NOMO-1 (cell line): ENCODE measurements at regions not wholly inside any gene's neighbourhood (a gene's known extent, or its start where the extent isn't known, plus 50 kb on each side); places are given as distances from the start of the nearest gene placed in this dataset.
"Not testable (repeated sequence)": the region's sequence is repeated elsewhere in the genome, so short reads cannot be mapped to it uniquely, and the experiment has no call there.

Experiments
- DNase-seq, 2 experiments: peaks; one replicate each; lab custom pipeline; 2025; ENCODE audit not compliant: unreplicated experiment in 2 of 2; lab: John Stamatoyannopoulos, UW

- DNase-seq: no peak
Measured at GRCh38 chr3:22660606-22661005, 542.5 kb upstream of the UBE2E2 start.

- no peak for DNase-seq
Measured at GRCh38 chr3:22661121-22661700, 541.9 kb upstream of the UBE2E2 start.

GRCh38 chr3:22665528-22665927 lies 537.6 kb upstream of the UBE2E2 start:
- no peak for DNase-seq

GRCh38 chr3:22666736-22667135 lies 536.4 kb upstream of the UBE2E2 start:
- DNase-seq: no peak

- no peak for DNase-seq
Measured at GRCh38 chr3:22671848-22672247, 531.3 kb upstream of the UBE2E2 start.

- DNase-seq: no peak
Measured at GRCh38 chr3:22684739-22685138, 518.4 kb upstream of the UBE2E2 start.

- DNase-seq: no peak
Measured at GRCh38 chr3:22685597-22685996, 517.5 kb upstream of the UBE2E2 start.

- DNase-seq: no peak
Measured at GRCh38 chr3:22691407-22691806, 511.7 kb upstream of the UBE2E2 start.

- no peak for DNase-seq
Measured at GRCh38 chr3:22691856-22692628, 511.1 kb upstream of the UBE2E2 start.

- DNase-seq: no peak
Measured at GRCh38 chr3:22700876-22701275, 502.3 kb upstream of the UBE2E2 start.

GRCh38 chr3:22704166-22704565 lies 499.0 kb upstream of the UBE2E2 start:
- peak in 1 of 2 experiments; percentile 30 for DNase-seq

- DNase-seq: no peak
Measured at GRCh38 chr3:22704571-22705354, 498.4 kb upstream of the UBE2E2 start.

GRCh38 chr3:22706922-22707321 lies 496.2 kb upstream of the UBE2E2 start:
- DNase-seq: not testable (repeated sequence)

- DNase-seq: peak; percentile 70 to 96
Measured at GRCh38 chr3:22713936-22714335, 489.2 kb upstream of the UBE2E2 start.

GRCh38 chr3:22714749-22715148 lies 488.4 kb upstream of the UBE2E2 start:
- DNase-seq: no peak

GRCh38 chr3:22720596-22720995 lies 482.5 kb upstream of the UBE2E2 start:
- no peak for DNase-seq

- DNase-seq: no peak
Measured at GRCh38 chr3:22724420-22724819, 478.7 kb upstream of the UBE2E2 start.

GRCh38 chr3:22728406-22728805 lies 474.7 kb upstream of the UBE2E2 start:
- peak in 1 of 2 experiments; percentile 4 for DNase-seq

GRCh38 chr3:22729212-22729611 lies 473.9 kb upstream of the UBE2E2 start:
- no peak for DNase-seq

- DNase-seq: no peak
Measured at GRCh38 chr3:22729981-22730380, 473.1 kb upstream of the UBE2E2 start.

- no peak for DNase-seq
Measured at GRCh38 chr3:22730701-22731100, 472.4 kb upstream of the UBE2E2 start.

- DNase-seq: no peak
Measured at GRCh38 chr3:22731901-22732300, 471.2 kb upstream of the UBE2E2 start.
